IPS-18a (cell line): ENCODE measurements at regions not wholly inside any gene's neighbourhood (a gene's known extent, or its start where the extent isn't known, plus 50 kb on each side); places are given as distances from the start of the nearest gene placed in this dataset.
A peak's percentile ranks its signal among the peaks of the same experiment; 100 is the strongest.

Experiments used
- H3K27ac ChIP-seq: one replicate; pipeline ENCODE4 v1.5.1; 2013; ENCODE audit warnings: low read length
- H3K27me3 ChIP-seq: one replicate; pipeline ENCODE4 v1.6.1; 2013; ENCODE audit warnings: mild to moderate bottlenecking, low read length; ENCODE audit not compliant: control insufficient read depth, insufficient read depth
- H3K36me3 ChIP-seq: one replicate; pipeline ENCODE4 v1.6.1; 2013; ENCODE audit warnings: low read depth, low read length; ENCODE audit not compliant: control insufficient read depth
- H3K4me1 ChIP-seq: one replicate; pipeline ENCODE4 v1.6.1; 2013; ENCODE audit warnings: low read depth, low read length; ENCODE audit not compliant: control insufficient read depth
- H3K4me3 ChIP-seq: one replicate; pipeline ENCODE4 v1.5.1; 2013; ENCODE audit warnings: low read length
- H3K9ac ChIP-seq: one replicate; pipeline ENCODE4 v1.6.1; 2013; ENCODE audit warnings: mild to moderate bottlenecking, low read length, moderate library complexity
- H3K9me3 ChIP-seq: one replicate; pipeline ENCODE4 v1.6.1; 2013; ENCODE audit warnings: low read depth, low read length; ENCODE audit not compliant: control insufficient read depth

DNA sequence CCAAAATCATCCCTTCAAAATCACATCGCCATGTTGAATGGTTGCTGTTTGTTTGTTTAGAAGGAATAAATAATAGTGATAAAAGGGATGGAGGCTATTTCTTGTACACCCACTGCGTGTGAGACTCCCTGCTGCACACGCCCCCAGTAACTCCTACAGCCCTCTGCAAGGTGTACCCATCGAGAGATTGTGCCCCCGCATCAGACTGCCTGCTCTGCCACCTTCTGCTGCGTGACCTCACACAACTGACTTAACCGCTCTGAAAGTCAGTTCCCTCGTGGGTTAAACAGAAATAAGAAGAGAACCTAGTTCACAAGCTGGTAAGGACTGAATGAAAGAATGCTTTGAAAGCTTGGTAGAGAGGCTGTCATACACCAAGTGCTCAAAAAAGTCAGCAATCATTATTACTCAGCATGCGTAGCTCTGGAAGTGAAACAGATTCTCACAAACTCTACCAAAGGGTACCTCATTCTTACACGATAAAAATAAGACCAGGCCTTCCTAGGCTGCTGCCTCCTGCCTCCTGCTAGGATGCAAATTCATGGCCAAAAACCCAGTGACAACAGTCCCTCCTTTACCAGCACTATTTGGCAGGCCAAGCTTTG lies 147.1 kb downstream of the CPEB2 start:
- H3K9ac ChIP-seq: peak overlapping the region; percentile 20
- H3K27ac ChIP-seq: no peak overlapping the region
- no peaks in the 10 kb centered on the region for H3K9me3 ChIP-seq
- no peaks in the 10 kb centered on the region for H3K27me3 ChIP-seq
- peaks cover 21% of the 10 kb centered on the region for H3K4me1 ChIP-seq
- no peaks in the 10 kb centered on the region for H3K36me3 ChIP-seq
- no peak overlapping the region for H3K4me3 ChIP-seq

DNA sequence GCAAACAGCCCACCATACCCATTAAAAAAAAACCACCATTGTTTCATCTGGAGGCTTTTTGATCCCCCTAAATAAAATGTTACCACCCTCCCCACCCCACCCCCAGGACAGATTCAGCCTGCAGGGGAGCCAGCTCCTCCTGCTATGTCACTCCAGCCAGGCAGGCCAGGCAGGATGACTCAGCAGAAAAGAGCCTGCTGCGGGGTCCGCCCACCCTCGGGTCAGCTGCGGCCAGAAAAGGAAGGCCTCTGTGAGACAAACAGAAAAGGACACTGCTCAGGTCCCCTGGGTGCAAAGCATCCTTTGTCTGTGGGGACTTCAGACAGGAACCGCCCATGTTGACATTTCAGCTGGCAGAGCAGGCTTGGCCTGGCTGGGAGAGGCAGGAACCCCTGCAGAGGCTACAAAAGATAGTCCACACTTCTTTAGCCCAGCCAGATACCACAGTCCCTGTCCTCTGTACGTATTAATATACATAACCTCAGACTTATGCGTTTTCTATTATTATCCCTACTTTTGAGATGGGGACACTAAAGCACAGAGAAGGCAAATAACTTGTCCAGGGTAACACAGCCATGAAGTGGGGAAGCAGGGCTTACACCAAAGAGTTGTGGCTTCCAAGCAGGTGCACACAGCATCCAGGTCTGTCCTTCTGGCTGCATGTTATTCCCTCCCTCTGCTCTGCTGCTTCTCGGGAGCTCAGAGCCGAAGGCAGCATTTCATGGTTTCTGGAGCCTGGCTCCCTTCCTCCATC lies 147.7 kb downstream of the CPEB2 start:
- Histone ChIP-seq H3K27ac (no peak overlapping the region), H3K9me3 (no peaks in the 10 kb centered on the region), H3K9ac (peak overlapping the region; percentile 20), H3K27me3 (no peaks in the 10 kb centered on the region), H3K4me1 (peaks cover 21% of the 10 kb centered on the region), H3K4me3 (no peak overlapping the region), H3K36me3 (no peaks in the 10 kb centered on the region)

DNA sequence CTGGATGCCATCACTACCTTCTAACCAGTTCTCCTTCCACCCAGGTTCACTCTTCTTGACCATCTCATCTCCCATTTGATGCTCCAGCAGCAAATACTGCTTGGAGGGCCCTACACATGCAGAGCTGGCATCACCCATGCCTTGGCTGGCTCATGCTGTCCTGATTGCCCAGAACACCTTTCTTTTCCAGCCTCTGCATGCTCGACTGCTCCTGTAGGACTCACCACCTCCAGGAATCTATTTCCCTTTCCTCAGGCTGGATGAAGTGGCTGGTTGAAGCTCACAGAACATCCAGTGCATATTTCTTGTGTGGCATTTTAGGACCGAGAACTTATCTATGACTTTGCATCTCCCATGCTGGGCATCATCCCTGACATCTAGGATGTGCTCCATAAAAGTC lies 148.3 kb downstream of the CPEB2 start:
- H3K9ac ChIP-seq: no peak overlapping the region
- no peaks in the 10 kb centered on the region for H3K9me3 ChIP-seq
- no peaks in the 10 kb centered on the region for H3K27me3 ChIP-seq
- no peak overlapping the region for H3K4me3 ChIP-seq
- peaks cover 21% of the 10 kb centered on the region for H3K4me1 ChIP-seq
- H3K36me3 ChIP-seq: no peaks in the 10 kb centered on the region
- no peak overlapping the region for H3K27ac ChIP-seq

GRCh38 chr4:15151033-15151432 lies 148.8 kb downstream of the CPEB2 start:
- Histone ChIP-seq H3K4me3 (no peak overlapping the region), H3K4me1 (peaks cover 21% of the 10 kb centered on the region), H3K36me3 (no peaks in the 10 kb centered on the region), H3K9me3 (no peaks in the 10 kb centered on the region), H3K9ac (no peak overlapping the region), H3K27ac (no peak overlapping the region), H3K27me3 (no peaks in the 10 kb centered on the region)

- Histone ChIP-seq H3K4me1 (peaks cover 25% of the 10 kb centered on the region), H3K4me3 (no peak overlapping the region), H3K9me3 (no peaks in the 10 kb centered on the region), H3K36me3 (no peaks in the 10 kb centered on the region), H3K27me3 (no peaks in the 10 kb centered on the region), H3K27ac (no peak overlapping the region), H3K9ac (no peak overlapping the region)
Measured at GRCh38 chr4:15153662-15154061, 151.4 kb downstream of the CPEB2 start.

DNA sequence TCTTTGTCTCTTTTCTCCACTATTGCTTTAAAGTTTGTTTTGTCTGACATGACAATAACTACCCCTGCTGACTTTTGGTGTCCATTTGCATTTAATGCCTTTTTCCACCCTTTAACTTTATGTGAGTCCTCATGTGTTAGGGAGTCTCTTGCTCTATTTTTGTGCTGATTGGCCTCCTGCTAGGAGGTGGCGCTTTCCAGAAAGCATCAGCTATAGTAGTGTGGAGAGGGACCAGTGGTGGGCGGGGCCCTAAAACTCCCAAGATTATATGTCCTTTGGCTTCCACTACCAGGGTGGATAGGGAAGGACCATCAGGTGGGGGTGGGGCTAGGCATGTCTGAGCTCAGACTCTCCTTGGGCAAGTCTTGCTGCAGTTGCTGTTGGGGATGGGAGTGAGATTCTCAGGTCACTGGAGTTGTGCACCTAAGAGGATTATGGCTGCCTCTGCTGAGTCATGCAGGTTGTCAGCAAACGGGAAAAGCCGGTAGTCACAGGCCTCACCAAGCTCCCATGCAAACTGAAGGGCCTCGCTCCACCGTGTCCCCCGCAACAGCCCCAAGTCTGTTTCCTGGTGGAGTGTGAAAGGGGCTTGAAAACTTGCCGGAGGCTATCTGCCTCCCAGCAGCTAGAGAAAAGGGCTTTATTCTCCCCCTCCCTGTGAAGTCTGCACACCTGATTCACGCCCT lies 156.3 kb downstream of the CPEB2 start:
- Histone ChIP-seq H3K27me3 (no peaks in the 10 kb centered on the region), H3K36me3 (no peaks in the 10 kb centered on the region), H3K4me1 (peaks cover 46% of the 10 kb centered on the region), H3K9ac (no peak overlapping the region), H3K27ac (no peak overlapping the region), H3K4me3 (no peak overlapping the region), H3K9me3 (no peaks in the 10 kb centered on the region)

DNA sequence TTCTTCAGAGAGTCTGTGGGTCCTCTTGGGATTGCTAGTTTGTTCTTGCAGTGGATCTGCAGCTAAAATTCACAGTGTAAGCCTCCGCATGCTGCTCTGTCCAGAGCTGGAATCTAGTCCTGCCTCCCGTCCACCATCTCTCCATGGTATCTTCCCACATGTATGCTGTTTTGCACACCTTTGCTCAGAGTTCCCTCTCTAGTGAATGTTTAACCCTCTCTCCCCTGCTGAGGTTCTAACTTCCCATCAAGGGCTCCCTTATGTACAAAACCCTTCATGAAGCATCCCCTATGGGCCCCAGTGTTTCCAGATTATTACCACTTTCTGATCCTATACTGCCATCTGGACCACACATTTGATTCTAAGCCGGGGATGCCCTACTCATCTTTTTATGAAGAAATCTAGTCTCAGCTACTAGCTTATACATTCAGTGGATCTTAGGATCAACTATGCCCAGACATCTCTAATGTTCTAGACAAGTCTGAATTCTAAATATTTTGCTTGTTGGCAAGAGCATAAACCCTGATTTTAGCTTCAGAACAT lies 157.3 kb downstream of the CPEB2 start:
- no peaks in the 10 kb centered on the region for H3K9me3 ChIP-seq
- H3K4me1 ChIP-seq: peaks cover 46% of the 10 kb centered on the region
- H3K27ac ChIP-seq: no peak overlapping the region
- H3K4me3 ChIP-seq: no peak overlapping the region
- no peaks in the 10 kb centered on the region for H3K27me3 ChIP-seq
- H3K9ac ChIP-seq: no peak overlapping the region
- H3K36me3 ChIP-seq: no peaks in the 10 kb centered on the region

DNA sequence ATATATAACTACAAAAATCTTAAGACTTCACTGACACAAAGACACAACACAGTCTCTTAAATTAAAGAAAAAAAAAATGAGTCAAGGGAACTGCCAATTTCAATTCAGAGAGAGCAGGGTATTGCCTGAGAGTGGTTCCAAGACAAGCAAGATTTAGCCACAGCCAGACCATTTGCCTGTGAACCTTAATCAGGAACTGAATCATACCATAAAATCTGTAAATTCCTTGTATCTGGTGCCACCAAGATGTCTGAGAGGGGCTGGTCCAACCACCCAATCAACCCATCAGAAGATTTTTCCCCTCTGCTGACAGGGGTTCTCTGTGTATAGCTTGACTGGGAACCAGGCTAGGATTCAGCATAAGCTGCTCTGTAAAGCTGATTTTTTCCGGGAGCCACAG lies 159.2 kb downstream of the CPEB2 start:
- peak overlapping the region; percentile 45 for H3K27ac ChIP-seq
- no peaks in the 10 kb centered on the region for H3K36me3 ChIP-seq
- H3K9ac ChIP-seq: peak overlapping the region; percentile 33
- no peaks in the 10 kb centered on the region for H3K9me3 ChIP-seq
- H3K4me1 ChIP-seq: peaks cover 46% of the 10 kb centered on the region
- H3K27me3 ChIP-seq: no peaks in the 10 kb centered on the region
- H3K4me3 ChIP-seq: peak overlapping the region; percentile 38

- Histone ChIP-seq H3K4me1 (peaks cover 46% of the 10 kb centered on the region), H3K27me3 (no peaks in the 10 kb centered on the region), H3K9ac (peak overlapping the region; percentile 33), H3K9me3 (no peaks in the 10 kb centered on the region), H3K36me3 (no peaks in the 10 kb centered on the region), H3K4me3 (peak overlapping the region; percentile 38), H3K27ac (peak overlapping the region; percentile 27)
Measured at GRCh38 chr4:15162046-15162445, 159.8 kb downstream of the CPEB2 start.

- H3K9me3 ChIP-seq: no peaks in the 10 kb centered on the region
- no peaks in the 10 kb centered on the region for H3K27me3 ChIP-seq
- H3K36me3 ChIP-seq: no peaks in the 10 kb centered on the region
- H3K4me3 ChIP-seq: peak overlapping the region; percentile 38
- no peak overlapping the region for H3K9ac ChIP-seq
- H3K27ac ChIP-seq: peak overlapping the region; percentile 27
- peaks cover 46% of the 10 kb centered on the region for H3K4me1 ChIP-seq
Measured at GRCh38 chr4:15162465-15163283, 160.4 kb downstream of the CPEB2 start.

GRCh38 chr4:15163284-15163645 lies 161.0 kb downstream of the CPEB2 start:
- no peaks in the 10 kb centered on the region for H3K36me3 ChIP-seq
- H3K27ac ChIP-seq: no peak overlapping the region
- H3K4me3 ChIP-seq: no peak overlapping the region
- peaks cover 41% of the 10 kb centered on the region for H3K4me1 ChIP-seq
- no peaks in the 10 kb centered on the region for H3K9me3 ChIP-seq
- H3K9ac ChIP-seq: no peak overlapping the region
- no peaks in the 10 kb centered on the region for H3K27me3 ChIP-seq
